ENCODE measurements at regions not wholly inside any gene's neighbourhood (a gene's known extent, or its start where the extent isn't known, plus 50 kb on each side); places are given as distances from the start of the nearest gene placed in this dataset.

DNA sequence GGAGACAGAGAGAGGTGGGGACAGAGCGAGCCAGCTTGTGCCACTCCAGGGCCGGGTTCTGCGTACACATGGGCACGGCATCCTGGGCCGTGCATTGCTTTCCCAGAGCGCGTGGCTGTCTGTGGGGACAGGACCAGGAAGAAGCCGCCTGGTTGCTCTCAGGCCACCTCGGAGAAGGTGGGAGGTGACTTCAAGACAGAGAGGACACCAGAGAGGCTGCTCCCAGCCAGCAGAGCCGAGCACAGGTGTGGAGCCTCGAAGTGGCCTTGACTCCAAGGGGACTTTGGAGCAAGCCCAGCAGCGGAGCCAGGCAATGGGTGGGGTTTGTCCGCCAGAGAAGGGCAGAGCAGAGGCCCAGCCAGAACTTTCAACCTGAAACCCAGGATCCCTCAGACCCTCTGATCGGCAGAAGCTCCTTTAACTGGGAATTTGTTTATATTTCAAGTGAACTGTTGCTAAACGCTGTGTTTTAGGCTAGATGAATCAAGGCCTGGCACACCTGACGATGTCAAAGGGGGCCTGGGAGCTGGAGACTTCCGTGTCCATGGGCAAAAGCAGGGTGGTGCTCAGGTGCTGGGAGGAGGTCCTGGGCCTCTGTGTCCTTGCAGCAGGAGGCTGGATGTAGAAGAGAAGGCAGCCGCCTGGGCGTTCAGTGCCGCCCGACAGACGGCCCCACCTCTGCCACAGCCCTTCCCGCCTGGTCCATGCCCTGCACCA, 262.1 kb downstream of the DLL1 start:
- intact Hi-C loops (cut with DNase I): no loop called here
- peaks cover 0 to 2% (median 0%) of the 10 kb centered on the region in 4 donors for H3K27me3 ChIP-seq
- H3K27ac ChIP-seq (replicated peaks in 1 of 4): no peak overlapping the region
- H3K4me1 ChIP-seq: peaks cover under 1 to 10% (median 5%) of the 10 kb centered on the region in 4 donors
- no peak for DNase-seq (ENCODE audit: extremely low spot score)
- 87% methylated on average over 22 of the region's 23 CpGs for WGBS
- H3K9me3 ChIP-seq: no peaks in the 10 kb centered on the region
- H3K36me3 ChIP-seq: no peaks in the 10 kb centered on the region
- TF ChIP-seq POLR2A (IDR thresholded peaks at IDR 0.05; ENCODE audit: low read depth): no peak
- TF ChIP-seq, protein P1, sequence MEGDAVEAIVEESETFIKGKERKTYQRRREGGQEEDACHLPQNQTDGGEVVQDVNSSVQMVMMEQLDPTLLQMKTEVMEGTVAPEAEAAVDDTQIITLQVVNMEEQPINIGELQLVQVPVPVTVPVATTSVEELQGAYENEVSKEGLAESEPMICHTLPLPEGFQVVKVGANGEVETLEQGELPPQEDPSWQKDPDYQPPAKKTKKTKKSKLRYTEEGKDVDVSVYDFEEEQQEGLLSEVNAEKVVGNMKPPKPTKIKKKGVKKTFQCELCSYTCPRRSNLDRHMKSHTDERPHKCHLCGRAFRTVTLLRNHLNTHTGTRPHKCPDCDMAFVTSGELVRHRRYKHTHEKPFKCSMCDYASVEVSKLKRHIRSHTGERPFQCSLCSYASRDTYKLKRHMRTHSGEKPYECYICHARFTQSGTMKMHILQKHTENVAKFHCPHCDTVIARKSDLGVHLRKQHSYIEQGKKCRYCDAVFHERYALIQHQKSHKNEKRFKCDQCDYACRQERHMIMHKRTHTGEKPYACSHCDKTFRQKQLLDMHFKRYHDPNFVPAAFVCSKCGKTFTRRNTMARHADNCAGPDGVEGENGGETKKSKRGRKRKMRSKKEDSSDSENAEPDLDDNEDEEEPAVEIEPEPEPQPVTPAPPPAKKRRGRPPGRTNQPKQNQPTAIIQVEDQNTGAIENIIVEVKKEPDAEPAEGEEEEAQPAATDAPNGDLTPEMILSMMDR (IDR thresholded peaks at IDR 0.05): no peak
- no peak for TF ChIP-seq POLR2AphosphoS5 (IDR thresholded peaks at IDR 0.05)
- no peak for TF ChIP-seq EP300 (IDR thresholded peaks at IDR 0.05)
- H3K4me3 ChIP-seq: no peak overlapping the region

DNA sequence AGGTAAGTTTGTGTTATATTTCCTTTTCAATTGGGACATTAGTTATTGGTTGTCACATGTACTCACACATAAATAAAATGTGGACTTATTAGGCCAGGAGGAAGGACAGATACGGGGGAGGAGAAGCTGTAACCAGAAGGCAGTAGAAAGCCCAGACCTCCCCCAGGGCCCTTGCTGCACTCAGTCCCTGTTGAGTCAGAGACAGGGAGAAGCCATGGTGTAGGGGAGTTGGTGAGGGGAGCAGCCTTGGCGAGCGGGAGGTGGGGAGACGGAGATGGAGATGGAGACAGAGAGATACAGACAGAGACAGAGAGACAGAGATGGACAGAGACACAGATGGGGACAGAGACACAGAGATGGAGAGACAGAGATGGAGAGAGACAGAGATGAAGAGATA, 263.2 kb downstream of the DLL1 start:
- Histone ChIP-seq H3K4me3 (no peak overlapping the region), H3K27me3 (peaks cover 0 to 14% (median 0%) of the 10 kb centered on the region in 4 donors), H3K9me3 (no peaks in the 10 kb centered on the region), H3K27ac (replicated peaks in 1 of 4) (no peak overlapping the region), H3K36me3 (no peaks in the 10 kb centered on the region), H3K4me1 (peaks cover 10 to 19% (median 15%) of the 10 kb centered on the region in 4 donors)
- intact Hi-C loops (cut with DNase I): no loop called here
- 87% methylated on average over 4 of the region's 4 CpGs for WGBS
- no peak for TF ChIP-seq POLR2AphosphoS5 (IDR thresholded peaks at IDR 0.05)
- TF ChIP-seq EP300 (IDR thresholded peaks at IDR 0.05): no peak
- TF ChIP-seq, protein P1 (IDR thresholded peaks at IDR 0.05): no peak
- no peak for TF ChIP-seq POLR2A (IDR thresholded peaks at IDR 0.05; ENCODE audit: low read depth)
- DNase-seq (ENCODE audit: extremely low spot score): no peak

DNA sequence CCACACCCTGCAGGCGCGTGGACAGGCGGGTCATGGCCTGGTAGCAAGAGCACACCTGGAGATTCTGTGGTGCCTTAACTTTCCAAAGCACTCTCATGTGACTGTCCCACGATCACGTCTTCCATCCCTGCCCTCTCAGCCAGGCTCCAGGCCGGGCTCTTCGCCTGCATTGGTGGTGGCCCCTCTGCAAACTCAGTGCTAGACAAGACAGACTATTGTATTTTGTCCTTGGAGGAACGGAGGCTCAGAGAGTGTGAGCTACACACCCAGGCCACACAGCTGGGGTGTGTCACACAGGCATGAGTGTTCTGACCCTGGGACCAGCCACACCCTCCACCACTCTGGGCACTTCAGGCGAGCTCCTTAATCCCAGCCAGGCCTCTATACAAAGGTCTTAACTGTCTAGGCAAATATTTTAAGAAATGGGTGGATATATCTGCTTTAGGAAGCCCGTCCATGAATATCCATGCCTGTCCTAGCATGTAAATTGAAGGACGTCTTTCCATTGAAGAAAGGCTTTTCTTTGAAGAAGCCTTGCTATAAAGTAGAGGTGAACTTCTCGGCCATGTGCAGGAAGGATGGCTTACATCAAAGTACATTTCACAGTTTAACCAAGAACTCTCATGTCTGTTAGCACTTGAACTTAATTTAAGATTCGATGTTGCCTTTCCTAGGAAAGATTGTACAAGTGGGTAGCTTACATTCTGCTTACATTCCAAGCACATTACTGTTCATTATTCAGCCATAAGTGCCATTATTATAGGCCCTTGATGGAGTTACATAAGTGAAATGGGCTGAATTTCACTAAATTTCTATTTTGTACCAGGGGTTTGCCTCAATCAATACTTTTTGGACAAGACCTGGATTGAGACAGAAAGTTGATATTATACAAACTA, 263.9 kb downstream of the DLL1 start:
- peaks cover 10 to 19% (median 15%) of the 10 kb centered on the region in 4 donors for H3K4me1 ChIP-seq
- no peak overlapping the region for H3K27ac ChIP-seq (replicated peaks in 1 of 4)
- intact Hi-C loops (cut with DNase I): no loop called here
- H3K27me3 ChIP-seq: peaks cover 0 to 18% (median 0%) of the 10 kb centered on the region in 4 donors
- DNase-seq (ENCODE audit: extremely low spot score): no peak
- WGBS: 86% methylated on average over 11 of the region's 13 CpGs
- H3K9me3 ChIP-seq: no peaks in the 10 kb centered on the region
- no peak overlapping the region for H3K4me3 ChIP-seq
- TF ChIP-seq, protein P1 (IDR thresholded peaks at IDR 0.05): no peak
- TF ChIP-seq POLR2A (IDR thresholded peaks at IDR 0.05; ENCODE audit: low read depth) (no peak), EP300 (IDR thresholded peaks at IDR 0.05) (no peak), POLR2AphosphoS5 (IDR thresholded peaks at IDR 0.05) (no peak)
- no peaks in the 10 kb centered on the region for H3K36me3 ChIP-seq

DNA sequence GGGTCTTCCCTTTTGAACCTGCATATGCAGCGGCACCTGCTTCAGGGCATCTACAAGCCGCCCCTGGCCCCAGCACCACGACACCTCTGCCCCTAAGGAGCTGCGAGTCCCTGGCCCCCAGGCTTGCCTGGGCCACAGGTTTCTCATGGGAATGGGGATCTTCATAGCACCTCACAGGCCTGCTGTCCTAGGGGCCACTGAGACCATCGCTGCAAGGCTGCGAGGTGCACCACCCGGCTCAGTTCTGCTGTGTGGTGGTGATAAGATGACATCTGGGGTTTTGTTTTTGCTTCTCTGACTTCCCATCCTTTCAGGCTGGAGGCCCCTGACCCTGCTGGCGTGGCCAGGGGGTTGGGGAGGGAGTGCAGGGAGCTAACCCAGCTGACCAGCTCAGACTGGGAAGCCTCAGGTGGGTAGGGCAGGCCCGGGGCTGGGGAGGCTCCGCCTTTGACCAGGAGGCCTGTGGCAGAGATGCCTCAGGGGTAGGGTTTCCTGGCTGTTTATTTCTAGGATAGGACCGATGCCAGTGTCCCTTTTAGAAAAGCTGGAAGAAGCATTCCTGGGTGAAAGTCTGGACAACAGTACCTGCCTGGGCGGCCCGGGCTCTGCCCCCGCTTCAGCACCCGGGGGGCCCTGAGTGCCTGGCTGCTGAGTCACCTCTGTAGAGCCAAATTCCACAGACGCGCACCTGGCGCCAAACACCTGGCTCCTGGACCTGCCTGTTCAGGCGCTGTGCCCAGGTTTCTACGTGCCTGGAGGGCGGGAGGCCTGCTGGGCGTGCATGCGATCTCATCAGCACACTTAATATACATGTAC, 264.7 kb downstream of the DLL1 start:
- WGBS: 90% methylated on average over 12 of the region's 23 CpGs
- intact Hi-C loops (cut with DNase I): no loop called here
- Histone ChIP-seq H3K27me3 (peaks cover 0 to 18% (median 0%) of the 10 kb centered on the region in 4 donors), H3K9me3 (no peaks in the 10 kb centered on the region), H3K27ac (replicated peaks in 1 of 4) (no peak overlapping the region), H3K4me1 (peaks cover 10 to 19% (median 15%) of the 10 kb centered on the region in 4 donors), H3K36me3 (no peaks in the 10 kb centered on the region), H3K4me3 (no peak overlapping the region)
- no peak for DNase-seq (ENCODE audit: extremely low spot score)
- no peak for TF ChIP-seq EP300 (IDR thresholded peaks at IDR 0.05)
- TF ChIP-seq, protein P1 (IDR thresholded peaks at IDR 0.05): no peak
- TF ChIP-seq POLR2AphosphoS5 (IDR thresholded peaks at IDR 0.05): no peak
- no peak for TF ChIP-seq POLR2A (IDR thresholded peaks at IDR 0.05; ENCODE audit: low read depth)

Measured in esophagus muscularis mucosa (tissue), 4 donors.